GM12875 (cell line): ENCODE measurements at regions not wholly inside any gene's neighbourhood (a gene's known extent, or its start where the extent isn't known, plus 50 kb on each side); places are given as distances from the start of the nearest gene placed in this dataset.

Experiments
- H3K4me3 ChIP-seq: one replicate; pipeline ENCODE4 v1.5.1; 2011; ENCODE audit warnings: low read depth, low read length, control low read depth
- CTCF ChIP-seq: IDR thresholded peaks from 2 replicates; pipeline ENCODE4 v1.5.1; 2011; ENCODE audit warnings: low read depth, mild to moderate bottlenecking, control low read depth, inconsistent platforms, low read length, moderate library complexity, borderline replicate concordance; ENCODE audit not compliant: insufficient read depth

- H3K4me3 ChIP-seq = no peak overlapping the region
- TF ChIP-seq CTCF = no peak
Observed at GRCh38 chr6:105911106-105911629, 175.0 kb upstream of the PRDM1 start.

GRCh38 chr6:105909106-105909505 lies 177.0 kb upstream of the PRDM1 start:
- TF ChIP-seq CTCF = no peak
- no peak overlapping the region for H3K4me3 ChIP-seq

DNA sequence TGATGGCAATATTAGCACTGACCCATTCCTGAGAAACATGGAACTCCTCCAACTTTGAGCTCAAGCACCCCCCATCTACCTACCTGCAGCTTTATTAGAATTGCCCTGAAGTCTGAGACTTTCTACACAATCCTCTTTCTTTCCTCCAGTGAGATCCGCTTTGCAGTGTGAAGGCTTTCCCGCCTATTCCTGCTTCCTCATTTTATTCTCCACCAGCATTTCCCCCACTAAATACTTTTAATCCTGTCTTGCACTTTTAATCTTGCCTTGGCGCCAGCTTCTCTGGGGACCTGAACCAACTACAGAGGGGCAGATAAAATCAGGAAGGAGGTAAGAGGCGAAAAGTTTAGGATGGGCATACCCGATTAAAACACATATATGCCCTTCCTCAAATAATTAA lies 178.1 kb upstream of the PRDM1 start:
- H3K4me3 ChIP-seq = no peak overlapping the region
- no peak for TF ChIP-seq CTCF

- TF ChIP-seq CTCF = no peak
- H3K4me3 ChIP-seq = no peak overlapping the region
Observed at GRCh38 chr6:105907301-105907700, 178.8 kb upstream of the PRDM1 start.

- H3K4me3 ChIP-seq = no peak overlapping the region
- TF ChIP-seq CTCF = no peak
Observed at GRCh38 chr6:105902401-105903031, 183.6 kb upstream of the PRDM1 start.

- TF ChIP-seq CTCF = no peak
- no peak overlapping the region for H3K4me3 ChIP-seq
Observed at GRCh38 chr6:105901583-105901982, 184.6 kb upstream of the PRDM1 start.
